SJSA1 (cell line): ENCODE measurements at regions not wholly inside any gene's neighbourhood (a gene's known extent, or its start where the extent isn't known, plus 50 kb on each side); places are given as distances from the start of the nearest gene placed in this dataset.
"Not testable (repeated sequence)": the region's sequence is repeated elsewhere in the genome, so short reads cannot be mapped to it uniquely, and the experiment has no call there.

Experiments used
- DNase-seq, 2 experiments: peaks; one replicate each; pipeline ENCODE4 v3.0.0-alpha.2; 2015 to 2020; ENCODE audit warnings: low spot score in 2 of 2, low read depth in 1 of 2
- H3K27ac ChIP-seq: fragments of 250-450 bp; sonication (Bioruptor Pico); 2 replicates; pipeline ENCODE4 v1.5.1; 2020; ENCODE audit warnings: mild to moderate bottlenecking, moderate library complexity
- H3K27me3 ChIP-seq: fragments of 250-450 bp; sonication (Bioruptor Pico); replicated peaks from 2 replicates; pipeline ENCODE4 v1.5.1; 2020; ENCODE audit warnings: mild to moderate bottlenecking, moderate library complexity
- H3K36me3 ChIP-seq: fragments of 250-450 bp; sonication (Bioruptor Pico); 2 replicates; pipeline ENCODE4 v1.5.1; 2020; ENCODE audit warnings: mild to moderate bottlenecking
- H3K4me1 ChIP-seq: fragments of 250-450 bp; sonication (Bioruptor Pico); replicated peaks from 2 replicates; pipeline ENCODE4 v1.6.1; 2021; ENCODE audit warnings: mild to moderate bottlenecking
- H3K4me3 ChIP-seq: fragments of 250-450 bp; sonication (Bioruptor Pico); 2 replicates; pipeline ENCODE4 v1.5.1; 2020; ENCODE audit warnings: mild to moderate bottlenecking
- H3K9me3 ChIP-seq: fragments of 250-450 bp; sonication (Bioruptor Pico); replicated peaks from 2 replicates; pipeline ENCODE4 v1.5.1; 2020; ENCODE audit warnings: mild to moderate bottlenecking

GRCh38 chr17:53455943-53456342 lies 366.8 kb upstream of the KIF2B start:
- not testable (repeated sequence) for H3K36me3 ChIP-seq, H3K27ac ChIP-seq, H3K27me3 ChIP-seq, H3K4me1 ChIP-seq, H3K4me3 ChIP-seq, DNase-seq
- peaks cover 12% of the 10 kb centered on the region for H3K9me3 ChIP-seq

GRCh38 chr17:53454337-53454736 lies 368.4 kb upstream of the KIF2B start:
- no peak overlapping the region for H3K4me3 ChIP-seq
- DNase-seq, result no peak
- no peaks in the 10 kb centered on the region for H3K4me1 ChIP-seq
- H3K9me3 ChIP-seq, result peaks cover 12% of the 10 kb centered on the region
- no peak overlapping the region for H3K27ac ChIP-seq
- H3K27me3 ChIP-seq, result no peaks in the 10 kb centered on the region
- H3K36me3 ChIP-seq, result no peaks in the 10 kb centered on the region

GRCh38 chr17:53449324-53449723 lies 373.4 kb upstream of the KIF2B start:
- Histone ChIP-seq H3K27ac (no peak overlapping the region), H3K4me1 (no peaks in the 10 kb centered on the region), H3K36me3 (no peaks in the 10 kb centered on the region), H3K9me3 (0 out of 2 replicates have a peak, but pooled peaks cover 9% of the 10 kb centered on the region), H3K4me3 (no peak overlapping the region), H3K27me3 (no peaks in the 10 kb centered on the region)
- DNase-seq, result no peak

GRCh38 chr17:53428913-53429312 lies 393.8 kb upstream of the KIF2B start:
- Histone ChIP-seq H3K27me3 (no peaks in the 10 kb centered on the region), H3K9me3 (peaks cover 5% of the 10 kb centered on the region), H3K4me1 (no peaks in the 10 kb centered on the region), H3K4me3 (no peak overlapping the region), H3K27ac (no peak overlapping the region), H3K36me3 (no peaks in the 10 kb centered on the region)
- no peak for DNase-seq

- H3K27me3 ChIP-seq, result no peaks in the 10 kb centered on the region
- H3K27ac ChIP-seq, result no peak overlapping the region
- no peaks in the 10 kb centered on the region for H3K36me3 ChIP-seq
- DNase-seq, result no peak
- peaks cover 6% of the 10 kb centered on the region for H3K9me3 ChIP-seq
- no peak overlapping the region for H3K4me3 ChIP-seq
- no peaks in the 10 kb centered on the region for H3K4me1 ChIP-seq
Observed at GRCh38 chr17:53426505-53426904, 396.2 kb upstream of the KIF2B start.

GRCh38 chr17:53420035-53420641 lies 402.6 kb upstream of the KIF2B start:
- H3K4me1 ChIP-seq, result no peaks in the 10 kb centered on the region
- DNase-seq, result no peak
- H3K4me3 ChIP-seq, result no peak overlapping the region

GRCh38 chr17:53409588-53409987 lies 413.1 kb upstream of the KIF2B start:
- Histone ChIP-seq H3K4me1 (no peaks in the 10 kb centered on the region), H3K9me3 (peaks cover 3% of the 10 kb centered on the region; the same call in 1 of the 2 replicates), H3K27ac (no peak overlapping the region), H3K27me3 (no peaks in the 10 kb centered on the region), H3K36me3 (no peaks in the 10 kb centered on the region), H3K4me3 (no peak overlapping the region)
- no peak for DNase-seq

More at GRCh38 chr17:53420035-53420641, 402.6 kb upstream of the KIF2B start:
- Histone ChIP-seq H3K27me3 (no peaks in the 10 kb centered on the region), H3K36me3 (no peaks in the 10 kb centered on the region), H3K9me3 (peaks cover 24% of the 10 kb centered on the region), H3K27ac (no peak overlapping the region)

- Histone ChIP-seq H3K9me3 (peaks cover 3% of the 10 kb centered on the region), H3K4me1 (no peaks in the 10 kb centered on the region), H3K27ac (no peak overlapping the region), H3K36me3 (no peaks in the 10 kb centered on the region), H3K4me3 (no peak overlapping the region), H3K27me3 (no peaks in the 10 kb centered on the region)
- no peak for DNase-seq
Observed at GRCh38 chr17:53406907-53407306, 415.8 kb upstream of the KIF2B start.

- H3K4me1 ChIP-seq, result no peaks in the 10 kb centered on the region
- peaks cover 7% of the 10 kb centered on the region for H3K9me3 ChIP-seq
- H3K27ac ChIP-seq, result no peak overlapping the region
- DNase-seq, result no peak
- no peaks in the 10 kb centered on the region for H3K27me3 ChIP-seq
- H3K4me3 ChIP-seq, result no peak overlapping the region
- H3K36me3 ChIP-seq, result no peaks in the 10 kb centered on the region
Observed at GRCh38 chr17:53391197-53391596, 431.5 kb upstream of the KIF2B start.

GRCh38 chr17:53390575-53390974 lies 432.2 kb upstream of the KIF2B start:
- no peaks in the 10 kb centered on the region for H3K27me3 ChIP-seq
- H3K9me3 ChIP-seq, result peaks cover 7% of the 10 kb centered on the region
- H3K27ac ChIP-seq, result no peak overlapping the region
- no peak for DNase-seq
- H3K4me1 ChIP-seq, result no peaks in the 10 kb centered on the region
- H3K36me3 ChIP-seq, result no peaks in the 10 kb centered on the region
- no peak overlapping the region for H3K4me3 ChIP-seq

GRCh38 chr17:53387745-53388144 lies 435.0 kb upstream of the KIF2B start:
- Histone ChIP-seq H3K4me3 (no peak overlapping the region), H3K36me3 (no peaks in the 10 kb centered on the region), H3K4me1 (no peaks in the 10 kb centered on the region), H3K27ac (no peak overlapping the region), H3K27me3 (no peaks in the 10 kb centered on the region), H3K9me3 (0 out of 2 replicates have a peak, but pooled peaks cover 3% of the 10 kb centered on the region)
- no peak for DNase-seq

- H3K4me3 ChIP-seq, result no peak overlapping the region
- peaks cover 12% of the 10 kb centered on the region for H3K9me3 ChIP-seq
- H3K36me3 ChIP-seq, result no peaks in the 10 kb centered on the region
- no peak overlapping the region for H3K27ac ChIP-seq
- H3K27me3 ChIP-seq, result no peaks in the 10 kb centered on the region
- no peak for DNase-seq
- no peaks in the 10 kb centered on the region for H3K4me1 ChIP-seq
Observed at GRCh38 chr17:53353919-53354351, 468.8 kb upstream of the KIF2B start.

GRCh38 chr17:53344778-53345177 lies 477.9 kb upstream of the KIF2B start:
- DNase-seq, result no peak
- no peaks in the 10 kb centered on the region for H3K4me1 ChIP-seq
- no peak overlapping the region for H3K4me3 ChIP-seq
- no peaks in the 10 kb centered on the region for H3K36me3 ChIP-seq
- H3K9me3 ChIP-seq, result peaks cover 17% of the 10 kb centered on the region
- no peak overlapping the region for H3K27ac ChIP-seq
- no peaks in the 10 kb centered on the region for H3K27me3 ChIP-seq

GRCh38 chr17:53336281-53336680 lies 486.4 kb upstream of the KIF2B start:
- DNase-seq, result no peak
- Histone ChIP-seq H3K4me1 (no peaks in the 10 kb centered on the region), H3K9me3 (peaks cover 10% of the 10 kb centered on the region), H3K27ac (no peak overlapping the region), H3K4me3 (no peak overlapping the region), H3K27me3 (no peaks in the 10 kb centered on the region), H3K36me3 (no peaks in the 10 kb centered on the region)

- Histone ChIP-seq H3K36me3 (no peaks in the 10 kb centered on the region), H3K27ac (no peak overlapping the region), H3K4me3 (no peak overlapping the region), H3K27me3 (no peaks in the 10 kb centered on the region), H3K9me3 (peaks cover 8% of the 10 kb centered on the region; the same call in 1 of the 2 replicates), H3K4me1 (no peaks in the 10 kb centered on the region)
- DNase-seq, result no peak
Observed at GRCh38 chr17:53335443-53335842, 487.3 kb upstream of the KIF2B start.
